Astrocyte (in vitro differentiated cells and primary cell): ENCODE measurements at regions not wholly inside any gene's neighbourhood (a gene's known extent, or its start where the extent isn't known, plus 50 kb on each side); places are given as distances from the start of the nearest gene placed in this dataset.

Experiments
- CTCF ChIP-seq: IDR thresholded peaks from 2 replicates; pipeline ENCODE4 v1.5.1; 2011; ENCODE audit warnings: low read depth, mild to moderate bottlenecking, inconsistent platforms, low read length, moderate library complexity; ENCODE audit not compliant: insufficient read depth
- EZH2 ChIP-seq: IDR thresholded peaks from 2 replicates; pipeline ENCODE4 v1.6.1; 2012; ENCODE audit warnings: mild to moderate bottlenecking, low read length, inconsistent platforms; ENCODE audit not compliant: insufficient read depth

DNA sequence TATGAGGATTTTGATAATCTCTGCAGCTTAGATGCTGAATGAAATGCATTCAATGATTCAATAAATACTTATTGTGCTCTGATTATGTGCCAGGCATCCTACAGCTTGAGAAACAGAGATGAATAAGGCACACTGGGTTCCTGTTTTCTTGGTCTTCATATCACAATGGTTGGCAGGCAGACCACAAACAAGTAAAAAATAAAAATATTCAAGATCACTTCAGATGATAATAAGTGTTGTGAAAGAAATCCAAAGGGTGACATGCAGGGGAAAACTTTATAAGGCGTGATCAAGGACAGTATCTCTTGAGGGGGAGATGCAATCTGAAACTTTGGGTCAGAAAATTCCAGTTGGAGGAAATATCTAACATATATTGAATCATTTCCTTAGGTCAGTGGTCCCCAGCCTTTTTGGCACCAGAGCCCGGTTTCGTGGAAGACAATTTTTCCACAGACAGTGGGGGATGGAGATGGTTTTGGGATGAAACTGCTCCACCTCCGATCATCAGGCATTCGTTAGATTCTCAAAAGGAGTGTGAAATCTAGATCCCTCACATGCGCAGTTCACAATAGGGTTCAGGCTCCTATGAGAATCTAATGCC lies 73.7 kb upstream of the RAP1B start:
- TF ChIP-seq CTCF (no peak), EZH2 (no peak)
